ENCODE measurements at regions not wholly inside any gene's neighbourhood (a gene's known extent, or its start where the extent isn't known, plus 50 kb on each side); places are given as distances from the start of the nearest gene placed in this dataset.
"Not testable (repeated sequence)": the region's sequence is repeated elsewhere in the genome, so short reads cannot be mapped to it uniquely, and the experiment has no call there.

- DNase-seq (ENCODE audit: low read depth in 2 of 2): no peak
Observed at GRCh38 chr7:17046666-17047065, 164.9 kb upstream of the AGR3 start.

- DNase-seq (ENCODE audit: low read depth in 2 of 2): not testable (repeated sequence)
Observed at GRCh38 chr7:17053164-17053563, 171.4 kb upstream of the AGR3 start.

- DNase-seq (ENCODE audit: low read depth in 2 of 2): no peak
Observed at GRCh38 chr7:17054206-17054605, 172.4 kb upstream of the AGR3 start.

- no peak for DNase-seq (ENCODE audit: low read depth in 2 of 2)
Observed at GRCh38 chr7:17054836-17055235, 173.1 kb upstream of the AGR3 start.

DNA sequence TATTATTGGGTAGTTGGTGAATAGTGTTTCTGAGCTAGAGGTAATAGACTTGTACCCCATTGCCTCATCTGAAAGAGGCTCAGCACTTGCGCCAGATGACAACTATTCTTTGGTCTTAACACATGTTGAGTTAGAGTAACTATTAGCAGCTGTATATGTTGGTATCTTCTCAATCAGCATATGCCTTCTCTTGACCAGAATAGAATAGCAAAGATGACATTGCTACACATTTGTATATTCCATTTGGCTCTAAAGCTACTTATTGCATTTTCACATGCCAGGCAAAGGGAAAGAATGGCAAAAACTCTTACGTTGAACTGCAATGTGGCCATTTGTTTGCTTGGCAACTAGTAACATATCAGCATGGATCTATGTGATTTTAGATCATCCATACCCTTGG is 173.8 kb upstream of the AGR3 start:
- no peak for DNase-seq (ENCODE audit: low read depth in 2 of 2)

- DNase-seq (ENCODE audit: low read depth in 2 of 2): no peak
Observed at GRCh38 chr7:17056491-17057142, 174.8 kb upstream of the AGR3 start.

DNA sequence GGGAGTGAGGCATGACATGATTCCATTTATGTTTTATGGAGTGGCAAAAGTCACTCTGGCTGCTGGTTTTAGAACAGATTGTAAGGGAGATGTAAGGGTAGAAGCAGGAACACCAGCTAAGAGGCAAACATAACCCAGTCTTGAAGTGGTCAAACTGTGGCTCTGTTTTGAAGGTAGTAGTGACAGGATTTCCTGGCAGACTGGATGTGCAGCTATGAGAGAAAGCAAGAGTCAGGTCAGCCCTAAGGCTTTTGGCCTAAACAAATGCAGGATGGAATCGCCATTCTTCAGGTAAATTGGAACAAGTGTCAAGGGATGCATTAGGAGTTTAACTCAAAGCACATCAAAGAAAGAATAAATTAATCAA is 175.3 kb upstream of the AGR3 start:
- no peak for DNase-seq (ENCODE audit: low read depth in 2 of 2)

DNA sequence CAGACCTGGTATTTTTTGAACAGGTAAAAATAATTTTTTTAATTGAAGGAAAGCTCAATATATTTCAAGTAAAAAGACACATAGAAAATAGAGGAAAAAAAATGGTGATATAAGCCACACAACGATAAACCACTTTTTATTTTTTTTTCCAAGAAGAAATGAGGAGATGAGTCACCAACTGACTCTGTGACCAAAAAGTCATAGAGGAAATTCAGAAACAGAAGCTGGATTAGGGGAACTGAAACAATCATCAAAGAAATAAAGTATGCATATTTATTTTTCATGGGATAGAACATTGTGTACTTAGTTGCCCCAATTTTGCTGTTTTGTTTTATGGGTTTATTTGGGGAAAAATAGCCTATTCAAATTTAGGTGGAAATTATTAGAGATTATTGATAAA is 176.8 kb upstream of the AGR3 start:
- no peak for DNase-seq (ENCODE audit: low read depth in 2 of 2)

DNA sequence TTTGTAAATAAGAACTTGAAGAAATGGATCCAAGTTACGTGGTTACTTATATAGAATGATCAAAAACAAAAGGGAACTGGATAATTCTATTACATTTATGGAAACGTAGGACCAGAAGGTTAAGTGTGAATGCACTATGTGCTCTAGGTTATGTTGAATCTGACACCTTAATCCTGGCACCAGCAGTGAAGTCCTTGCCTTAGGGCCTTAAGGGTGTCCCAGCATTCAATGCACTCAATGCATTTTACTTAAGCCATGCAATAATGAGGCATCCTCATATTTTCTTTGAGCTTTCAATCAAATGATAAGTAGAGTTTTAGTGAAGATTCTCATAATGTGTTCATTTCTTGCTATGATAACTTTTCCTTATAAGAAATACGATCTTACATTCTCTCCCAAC is 178.3 kb upstream of the AGR3 start:
- no peak for DNase-seq (ENCODE audit: low read depth in 2 of 2)

GRCh38 chr7:17061443-17061842 is 179.7 kb upstream of the AGR3 start:
- DNase-seq (ENCODE audit: low read depth in 2 of 2): no peak

DNA sequence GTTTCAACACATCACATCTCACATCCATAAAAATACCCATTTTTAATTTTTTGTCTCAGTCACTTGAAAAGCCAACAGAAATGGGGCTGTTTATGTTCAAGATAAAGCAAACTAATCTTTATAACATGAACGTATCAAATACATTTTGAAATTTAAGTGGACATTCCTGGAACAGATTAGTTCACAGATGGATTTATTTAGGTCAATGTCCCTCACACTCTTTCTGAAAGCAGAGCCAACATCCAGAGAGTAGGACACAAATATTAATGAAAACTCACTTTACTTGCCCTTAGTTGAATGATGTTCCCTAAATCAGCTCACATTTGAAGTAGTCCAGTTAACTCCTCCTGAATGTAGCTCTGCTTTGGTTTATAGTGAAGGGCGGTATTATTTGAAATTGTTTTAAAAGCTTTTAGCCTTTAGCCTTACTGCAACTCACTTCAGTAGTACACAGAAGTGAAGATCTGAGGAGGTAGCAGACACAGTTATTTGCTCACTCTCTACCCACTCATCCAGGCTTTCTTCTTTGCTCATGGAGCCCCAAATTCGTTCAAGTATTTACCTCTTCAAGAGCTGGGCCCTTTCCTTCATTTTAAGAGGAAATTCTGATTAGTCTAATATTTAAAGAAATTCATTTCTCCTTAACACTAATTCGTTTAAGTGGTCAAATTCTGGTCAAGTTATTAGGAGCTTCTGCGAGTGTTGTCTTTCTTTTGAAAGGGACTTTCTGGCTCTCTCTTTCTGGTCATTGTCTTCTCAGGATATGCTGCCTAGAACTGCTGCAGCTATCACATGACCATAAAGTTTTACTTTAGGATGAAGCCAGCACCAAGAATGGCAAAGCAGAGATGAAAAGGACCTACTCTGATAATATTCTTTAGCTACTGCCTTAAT is 180.6 kb upstream of the AGR3 start:
- no peak for DNase-seq (ENCODE audit: low read depth in 2 of 2)

DNA sequence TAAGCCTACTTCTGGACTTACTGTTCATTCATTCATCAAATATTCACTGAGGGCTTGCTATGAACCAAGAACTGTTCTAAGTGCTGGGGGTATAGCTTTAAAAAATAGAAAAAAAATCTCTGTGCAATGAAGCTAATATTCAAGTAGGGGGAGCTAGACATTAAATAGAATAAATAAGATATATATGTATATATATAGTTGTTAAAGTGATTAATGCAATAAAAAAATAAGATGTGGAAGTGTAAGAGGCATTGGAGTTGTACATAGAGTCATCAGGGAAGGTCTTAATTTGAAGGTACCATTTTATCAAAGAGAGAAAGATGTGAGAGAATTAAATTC is 181.2 kb upstream of the AGR3 start:
- no peak for DNase-seq (ENCODE audit: low read depth in 2 of 2)

DNA sequence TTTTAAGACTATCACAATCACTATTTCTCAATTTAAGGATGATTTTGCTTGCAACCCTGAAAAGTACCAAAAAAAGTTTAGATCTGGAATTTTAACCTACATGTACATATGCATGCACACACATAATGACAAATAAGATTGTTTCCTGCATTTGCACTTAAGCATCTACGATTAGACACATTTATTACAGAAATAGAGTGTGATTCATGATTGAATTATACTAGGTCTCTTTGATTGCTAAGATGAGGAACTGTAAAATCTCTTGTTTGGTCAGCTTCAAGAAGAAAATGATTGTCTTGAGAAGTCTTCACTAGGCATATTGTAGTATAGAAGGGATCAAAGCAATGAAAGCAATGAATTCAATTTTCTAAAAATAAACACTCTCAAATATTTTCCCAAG is 185.9 kb upstream of the AGR3 start:
- DNase-seq (ENCODE audit: low read depth in 2 of 2): no peak

- DNase-seq (ENCODE audit: low read depth in 2 of 2): no peak
Observed at GRCh38 chr7:17069146-17069545, 187.4 kb upstream of the AGR3 start.

- no peak for DNase-seq (ENCODE audit: low read depth in 2 of 2)
Observed at GRCh38 chr7:17070231-17070708, 188.5 kb upstream of the AGR3 start.

DNA sequence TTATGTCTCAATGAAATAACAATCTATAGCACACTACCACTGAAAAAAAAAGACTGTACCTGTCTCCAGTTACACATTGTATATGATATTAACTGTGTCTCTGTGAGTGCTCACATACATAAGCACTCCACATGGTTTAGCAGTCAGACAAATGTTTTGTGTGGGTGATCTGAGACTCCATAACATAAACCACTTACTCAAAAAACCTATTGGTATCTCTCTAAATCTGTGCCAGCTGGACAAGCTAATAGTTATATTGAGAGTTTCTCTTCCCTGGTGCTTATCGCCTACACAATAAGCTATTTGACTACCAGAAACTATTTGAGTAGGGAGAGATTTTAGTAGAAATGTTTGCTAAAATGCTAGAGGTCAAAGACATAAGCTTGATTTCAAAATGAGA is 190.1 kb upstream of the AGR3 start:
- DNase-seq (ENCODE audit: low read depth in 2 of 2): no peak

- DNase-seq (ENCODE audit: low read depth in 2 of 2): no peak
Observed at GRCh38 chr7:17075601-17076255, 193.9 kb upstream of the AGR3 start.

DNA sequence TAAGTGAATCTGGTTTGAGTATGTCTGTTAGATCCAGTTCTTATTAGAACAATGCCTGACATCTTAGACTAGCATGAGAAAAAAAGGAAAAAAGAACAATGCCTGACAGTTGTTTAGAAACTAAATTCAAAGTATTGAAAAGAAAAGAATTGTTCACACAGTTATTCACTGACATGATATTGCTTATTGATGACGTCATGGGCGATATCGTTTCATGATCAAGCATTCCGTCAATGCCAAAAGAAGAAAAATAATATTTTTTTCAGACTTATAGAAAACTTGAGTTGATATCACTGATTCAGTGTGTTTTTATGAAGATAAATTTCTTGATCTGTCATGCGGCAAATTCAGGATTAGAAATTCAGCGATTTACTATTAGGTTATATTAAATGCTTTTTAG is 196.5 kb upstream of the AGR3 start:
- DNase-seq (ENCODE audit: low read depth in 2 of 2): no peak

DNA sequence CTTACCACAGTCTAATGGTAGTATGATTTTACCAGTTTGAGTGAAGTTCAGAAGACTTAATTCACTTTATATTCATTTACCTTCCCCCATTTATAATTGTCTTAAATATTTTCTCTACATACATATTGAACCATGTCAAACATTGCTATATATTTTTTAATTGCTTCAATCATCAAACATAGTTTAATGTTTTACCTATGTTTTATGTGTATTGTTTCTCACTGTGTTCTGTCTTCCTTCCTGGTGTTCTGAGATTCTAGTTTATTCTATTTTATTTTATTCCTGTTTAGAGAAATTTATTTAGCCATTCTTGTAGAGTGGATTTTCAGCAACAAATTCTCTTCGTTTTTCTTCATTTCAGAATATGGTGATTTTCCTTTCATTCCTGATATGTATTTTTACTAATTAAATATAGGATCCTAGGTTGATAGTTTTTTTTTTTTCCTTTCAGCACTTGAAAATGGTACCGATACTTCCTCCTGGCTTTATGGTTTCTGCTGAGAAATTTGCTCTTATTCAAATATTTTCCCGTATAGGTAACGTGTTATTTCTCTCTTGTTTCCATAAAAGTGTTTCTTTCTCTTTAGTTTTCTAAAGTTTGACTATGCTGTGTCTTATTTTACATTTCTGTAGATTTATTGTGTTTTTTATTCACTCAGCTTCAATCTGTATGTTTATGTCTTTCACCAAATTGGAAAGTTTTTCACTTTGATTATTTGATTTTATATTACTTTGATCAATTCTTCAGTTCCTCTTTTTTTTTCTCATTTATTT is 201.8 kb upstream of the AGR3 start:
- DNase-seq (ENCODE audit: low read depth in 2 of 2): no peak

- DNase-seq (ENCODE audit: low read depth in 2 of 2): no peak
Observed at GRCh38 chr7:17084166-17084475, 202.3 kb upstream of the AGR3 start.

DNA sequence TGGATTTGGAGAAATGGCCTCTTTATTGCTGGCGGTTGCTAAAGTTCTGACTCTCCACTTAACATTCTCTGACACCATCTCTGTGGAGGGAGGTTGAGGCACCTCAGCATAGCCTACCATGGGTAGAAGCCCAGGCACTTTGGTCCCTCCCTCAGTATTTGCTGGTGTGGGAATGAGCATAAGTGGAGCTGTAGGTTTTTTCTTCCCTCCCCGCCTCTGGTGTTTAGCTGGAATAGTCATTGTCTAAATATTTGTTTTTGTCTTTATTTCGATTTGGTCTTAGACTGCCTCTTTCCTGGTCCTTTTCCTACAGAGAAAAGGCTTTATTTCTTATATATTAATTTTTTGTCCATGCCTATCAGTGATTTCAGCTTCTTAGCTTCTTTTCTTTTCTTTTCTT is 203.4 kb upstream of the AGR3 start:
- DNase-seq (ENCODE audit: low read depth in 2 of 2): no peak

DNA sequence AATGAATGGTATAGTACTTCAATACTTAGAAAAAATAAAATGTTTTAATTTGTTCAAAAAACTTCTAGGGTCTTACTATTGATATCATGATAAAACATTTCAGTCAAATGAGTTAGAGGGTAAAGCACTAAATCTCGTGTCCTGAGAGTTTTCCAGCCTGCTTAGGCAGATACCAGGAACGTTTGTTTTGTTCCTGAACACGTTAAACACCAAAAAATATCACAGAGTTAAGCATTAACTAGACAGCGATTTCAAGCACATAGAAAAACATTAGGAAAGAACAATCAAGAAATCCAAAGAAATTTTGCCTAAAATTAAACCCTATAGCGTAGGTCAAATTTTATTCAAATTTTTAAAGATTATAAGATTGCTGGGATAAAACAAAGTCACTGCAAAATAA is 204.6 kb upstream of the AGR3 start:
- no peak for DNase-seq (ENCODE audit: low read depth in 2 of 2)
